ENCODE measurements at regions not wholly inside any gene's neighbourhood (a gene's known extent, or its start where the extent isn't known, plus 50 kb on each side); places are given as distances from the start of the nearest gene placed in this dataset.

GRCh38 chr1:87278825-87279535, 49.7 kb upstream of the LMO4 start:
- no peak for FAIRE-seq
